ENCODE measurements at regions not wholly inside any gene's neighbourhood (a gene's known extent, or its start where the extent isn't known, plus 50 kb on each side); places are given as distances from the start of the nearest gene placed in this dataset.
"Not testable (repeated sequence)": the region's sequence is repeated elsewhere in the genome, so short reads cannot be mapped to it uniquely, and the experiment has no call there.

- ChIA-PET CTCF (no interaction called here), POLR2A (no interaction called here)
Measured at GRCh38 chr1:90319918-90320317, 325.0 kb downstream of the ZNF326 start.

- POLR2A ChIA-PET: no interaction called here
- CTCF ChIA-PET: no interaction called here
Measured at GRCh38 chr1:90318431-90318830, 323.5 kb downstream of the ZNF326 start.

GRCh38 chr1:90317628-90318027, 322.7 kb downstream of the ZNF326 start:
- CTCF ChIA-PET: no interaction called here
- POLR2A ChIA-PET: no interaction called here

GRCh38 chr1:90314533-90314932, 319.6 kb downstream of the ZNF326 start:
- CTCF ChIA-PET: no interaction called here
- POLR2A ChIA-PET: no interaction called here

GRCh38 chr1:90313778-90314177, 318.9 kb downstream of the ZNF326 start:
- POLR2A ChIA-PET: no interaction called here
- CTCF ChIA-PET: interaction anchor here (0.6 kb wide), 1 partner anchor 53 kb away, joined by 3 read pairs; no protein-coding TSS in a partner anchor

- CTCF ChIA-PET: no interaction called here
- POLR2A ChIA-PET: no interaction called here
Measured at GRCh38 chr1:90309806-90310205, 314.9 kb downstream of the ZNF326 start.

- ChIA-PET POLR2A (no interaction called here), CTCF (no interaction called here)
Measured at GRCh38 chr1:90308421-90308820, 313.5 kb downstream of the ZNF326 start.

GRCh38 chr1:90305577-90305976, 310.7 kb downstream of the ZNF326 start:
- CTCF ChIA-PET: no interaction called here

GRCh38 chr1:90296327-90296726, 301.4 kb downstream of the ZNF326 start:
- CTCF ChIA-PET: no interaction called here
- POLR2A ChIA-PET: no interaction called here

More at GRCh38 chr1:90305577-90305976, 310.7 kb downstream of the ZNF326 start:
- POLR2A ChIA-PET: no interaction called here

GRCh38 chr1:90295534-90295933, 300.6 kb downstream of the ZNF326 start:
- CTCF ChIA-PET: no interaction called here

GRCh38 chr1:90291431-90292216, 296.7 kb downstream of the ZNF326 start:
- CTCF ChIA-PET: no interaction called here
- POLR2A ChIA-PET: no interaction called here

More at GRCh38 chr1:90295534-90295933, 300.6 kb downstream of the ZNF326 start:
- POLR2A ChIA-PET: no interaction called here

GRCh38 chr1:90282811-90283210, 287.9 kb downstream of the ZNF326 start:
- CTCF ChIA-PET: no interaction called here
- POLR2A ChIA-PET: no interaction called here

- POLR2A ChIA-PET, CTCF ChIA-PET: not testable (repeated sequence)
Measured at GRCh38 chr1:90281886-90282285, 287.0 kb downstream of the ZNF326 start.

- CTCF ChIA-PET: no interaction called here
Measured at GRCh38 chr1:90277270-90277669, 282.4 kb downstream of the ZNF326 start.

GRCh38 chr1:90274376-90274775, 279.5 kb downstream of the ZNF326 start:
- ChIA-PET CTCF (no interaction called here), POLR2A (no interaction called here)

More at GRCh38 chr1:90277270-90277669, 282.4 kb downstream of the ZNF326 start:
- POLR2A ChIA-PET: no interaction called here

GRCh38 chr1:90273241-90273774, 278.4 kb downstream of the ZNF326 start:
- CTCF ChIA-PET: no interaction called here
- POLR2A ChIA-PET: no interaction called here

- POLR2A ChIA-PET: no interaction called here
- CTCF ChIA-PET: no interaction called here
Measured at GRCh38 chr1:90262791-90263190, 267.9 kb downstream of the ZNF326 start.

GRCh38 chr1:90262286-90262685, 267.4 kb downstream of the ZNF326 start:
- CTCF ChIA-PET: no interaction called here

GRCh38 chr1:90246069-90246468, 251.2 kb downstream of the ZNF326 start:
- POLR2A ChIA-PET: no interaction called here
- CTCF ChIA-PET: no interaction called here

More at GRCh38 chr1:90262286-90262685, 267.4 kb downstream of the ZNF326 start:
- POLR2A ChIA-PET: no interaction called here

GRCh38 chr1:90236493-90236892, 241.6 kb downstream of the ZNF326 start:
- POLR2A ChIA-PET: no interaction called here
- CTCF ChIA-PET: no interaction called here

GRCh38 chr1:90223401-90223800, 228.5 kb downstream of the ZNF326 start:
- POLR2A ChIA-PET: no interaction called here
- CTCF ChIA-PET: no interaction called here
